ENCODE measurements at regions not wholly inside any gene's neighbourhood (a gene's known extent, or its start where the extent isn't known, plus 50 kb on each side); places are given as distances from the start of the nearest gene placed in this dataset.

DNA sequence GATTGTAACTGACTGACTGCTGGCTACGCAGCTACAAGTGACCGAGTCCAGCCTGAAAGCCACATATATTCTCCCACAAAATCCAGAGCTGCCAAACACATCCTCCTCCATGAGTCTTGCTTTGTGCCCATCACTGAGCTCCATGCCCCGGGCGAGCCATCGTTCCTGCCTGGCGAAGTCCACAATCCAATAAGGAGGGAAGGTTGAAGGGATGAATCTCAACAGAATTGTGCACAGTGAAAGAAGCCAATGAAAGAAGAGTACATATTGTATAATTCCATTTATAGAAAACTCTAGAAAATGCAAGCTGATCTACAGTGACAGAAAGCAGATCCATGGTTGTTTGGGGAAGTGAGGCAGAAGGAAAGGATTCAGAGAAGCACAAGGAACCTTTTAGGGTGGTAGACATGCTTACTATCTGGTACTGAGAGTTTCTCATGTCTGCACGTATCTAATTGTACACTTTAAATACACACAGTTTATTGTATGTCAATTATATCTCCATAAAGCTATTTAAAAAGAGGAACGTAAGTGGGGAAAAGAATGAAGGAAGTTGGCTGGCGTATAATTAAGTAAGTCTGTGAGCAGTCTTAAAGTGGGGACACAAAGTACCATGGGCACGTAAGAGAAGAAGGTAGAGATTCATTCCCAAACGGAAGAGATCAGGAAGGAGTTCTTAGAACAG is 115.9 kb upstream of the JUN start:
- no peaks in the 10 kb centered on the region for H3K36me3 ChIP-seq (ENCODE audit: insufficient read depth, low read length)
- no peak overlapping the region for H2AFZ ChIP-seq (ENCODE audit: low read length)
- H3K4me3 ChIP-seq (ENCODE audit: low read length, poor library complexity, severe bottlenecking) = no peak overlapping the region
- no peaks in the 10 kb centered on the region for H3K27me3 ChIP-seq (ENCODE audit: insufficient read depth, low read length, poor library complexity, severe bottlenecking)
- no peaks in the 10 kb centered on the region for H3K9me2 ChIP-seq (replicated peaks; ENCODE audit: low read depth, low read length)
- H3K4me1 ChIP-seq (ENCODE audit: insufficient read depth, low read length, poor library complexity, severe bottlenecking) = peaks cover 56% of the 10 kb centered on the region
- H3F3A ChIP-seq (ENCODE audit: low read depth) = no peaks in the 10 kb centered on the region; the same call in 1 of the 2 replicates
- H4K20me1 ChIP-seq (ENCODE audit: insufficient read depth, low read length, poor library complexity, severe bottlenecking) = no peaks in the 10 kb centered on the region
- no peak overlapping the region for H3K4me2 ChIP-seq (ENCODE audit: low read depth, low read length, poor library complexity, severe bottlenecking)
- TF ChIP-seq EZH2phosphoT487 (IDR thresholded peaks at IDR 0.05; ENCODE audit: borderline replicate concordance) = no peak
- TF ChIP-seq, protein P1, sequence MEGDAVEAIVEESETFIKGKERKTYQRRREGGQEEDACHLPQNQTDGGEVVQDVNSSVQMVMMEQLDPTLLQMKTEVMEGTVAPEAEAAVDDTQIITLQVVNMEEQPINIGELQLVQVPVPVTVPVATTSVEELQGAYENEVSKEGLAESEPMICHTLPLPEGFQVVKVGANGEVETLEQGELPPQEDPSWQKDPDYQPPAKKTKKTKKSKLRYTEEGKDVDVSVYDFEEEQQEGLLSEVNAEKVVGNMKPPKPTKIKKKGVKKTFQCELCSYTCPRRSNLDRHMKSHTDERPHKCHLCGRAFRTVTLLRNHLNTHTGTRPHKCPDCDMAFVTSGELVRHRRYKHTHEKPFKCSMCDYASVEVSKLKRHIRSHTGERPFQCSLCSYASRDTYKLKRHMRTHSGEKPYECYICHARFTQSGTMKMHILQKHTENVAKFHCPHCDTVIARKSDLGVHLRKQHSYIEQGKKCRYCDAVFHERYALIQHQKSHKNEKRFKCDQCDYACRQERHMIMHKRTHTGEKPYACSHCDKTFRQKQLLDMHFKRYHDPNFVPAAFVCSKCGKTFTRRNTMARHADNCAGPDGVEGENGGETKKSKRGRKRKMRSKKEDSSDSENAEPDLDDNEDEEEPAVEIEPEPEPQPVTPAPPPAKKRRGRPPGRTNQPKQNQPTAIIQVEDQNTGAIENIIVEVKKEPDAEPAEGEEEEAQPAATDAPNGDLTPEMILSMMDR (conservative IDR thresholded peaks at IDR 0.05; ENCODE audit: low read length) = no peak
- H3K79me2 ChIP-seq (ENCODE audit: insufficient read depth, low read length) = no peaks in the 10 kb centered on the region
- H3K9me3 ChIP-seq (ENCODE audit: insufficient read depth, low read depth, low read length) = no peaks in the 10 kb centered on the region
- H3K9ac ChIP-seq (ENCODE audit: low read depth, low read length, poor library complexity, severe bottlenecking) = no peak overlapping the region

GRCh38 chr1:58900396-58900795 is 116.5 kb upstream of the JUN start:
- no peak overlapping the region for H3K4me3 ChIP-seq (ENCODE audit: low read length, poor library complexity, severe bottlenecking)
- H3K4me2 ChIP-seq (ENCODE audit: low read depth, low read length, poor library complexity, severe bottlenecking) = no peak overlapping the region
- no peaks in the 10 kb centered on the region for H3K9me3 ChIP-seq (ENCODE audit: insufficient read depth, low read depth, low read length)
- H3K79me2 ChIP-seq (ENCODE audit: insufficient read depth, low read length) = no peaks in the 10 kb centered on the region
- H3K36me3 ChIP-seq (ENCODE audit: insufficient read depth, low read length) = no peaks in the 10 kb centered on the region
- H3F3A ChIP-seq (ENCODE audit: low read depth) = no peaks in the 10 kb centered on the region; the same call in 1 of the 2 replicates
- peaks cover 52% of the 10 kb centered on the region for H3K4me1 ChIP-seq (ENCODE audit: insufficient read depth, low read length, poor library complexity, severe bottlenecking)
- H2AFZ ChIP-seq (ENCODE audit: low read length) = no peak overlapping the region
- H3K9me2 ChIP-seq (replicated peaks; ENCODE audit: low read depth, low read length) = no peaks in the 10 kb centered on the region
- H3K9ac ChIP-seq (ENCODE audit: low read depth, low read length, poor library complexity, severe bottlenecking) = no peak overlapping the region
- H4K20me1 ChIP-seq (ENCODE audit: insufficient read depth, low read length, poor library complexity, severe bottlenecking) = no peaks in the 10 kb centered on the region
- no peaks in the 10 kb centered on the region for H3K27me3 ChIP-seq (ENCODE audit: insufficient read depth, low read length, poor library complexity, severe bottlenecking)
- TF ChIP-seq EZH2phosphoT487 (IDR thresholded peaks at IDR 0.05; ENCODE audit: borderline replicate concordance) = no peak
- TF ChIP-seq, protein P1 (conservative IDR thresholded peaks at IDR 0.05; ENCODE audit: low read length) = no peak

- Histone ChIP-seq H3K79me2 (ENCODE audit: insufficient read depth, low read length) (no peaks in the 10 kb centered on the region), H2AFZ (ENCODE audit: low read length) (no peak overlapping the region), H3F3A (ENCODE audit: low read depth) (no peaks in the 10 kb centered on the region; the same call in 1 of the 2 replicates), H3K36me3 (ENCODE audit: insufficient read depth, low read length) (no peaks in the 10 kb centered on the region), H3K9me2 (replicated peaks; ENCODE audit: low read depth, low read length) (no peaks in the 10 kb centered on the region), H3K4me1 (ENCODE audit: insufficient read depth, low read length, poor library complexity, severe bottlenecking) (peaks cover 51% of the 10 kb centered on the region), H3K9ac (ENCODE audit: low read depth, low read length, poor library complexity, severe bottlenecking) (no peak overlapping the region), H3K9me3 (ENCODE audit: insufficient read depth, low read depth, low read length) (no peaks in the 10 kb centered on the region), H3K4me3 (ENCODE audit: low read length, poor library complexity, severe bottlenecking) (no peak overlapping the region), H3K27me3 (ENCODE audit: insufficient read depth, low read length, poor library complexity, severe bottlenecking) (no peaks in the 10 kb centered on the region), H4K20me1 (ENCODE audit: insufficient read depth, low read length, poor library complexity, severe bottlenecking) (no peaks in the 10 kb centered on the region), H3K4me2 (ENCODE audit: low read depth, low read length, poor library complexity, severe bottlenecking) (no peak overlapping the region)
- no peak for TF ChIP-seq EZH2phosphoT487 (IDR thresholded peaks at IDR 0.05; ENCODE audit: borderline replicate concordance)
These were observed 117.2 kb upstream of the JUN start for GRCh38 chr1:58901008-58901407.

All from Loucy (cell line).